Breast epithelium (tissue), 4 donors: ENCODE measurements at regions not wholly inside any gene's neighbourhood (a gene's known extent, or its start where the extent isn't known, plus 50 kb on each side); places are given as distances from the start of the nearest gene placed in this dataset.
"Not testable (repeated sequence)": the region's sequence is repeated elsewhere in the genome, so short reads cannot be mapped to it uniquely, and the experiment has no call there.

Experiments
- DNase-seq, 2 donors: peaks; one replicate each; pipeline ENCODE4 v3.0.0-alpha.2; 2019; ENCODE audit warnings: low spot score in 2 of 2
- H3K27ac ChIP-seq, 2 donors: fragments of 200-600 bp; sonication (generic) in 1 of 2; one replicate each; pipeline ENCODE4 v1.5.1; 2016 to 2019; ENCODE audit warnings: mild to moderate bottlenecking in 1 of 2
- H3K27me3 ChIP-seq, 2 donors: fragments of 200-600 bp; sonication (generic) in 1 of 2; one replicate each; pipeline versions ENCODE4 v1.5.1 to v1.6.0; 2017 to 2019; ENCODE audit warnings: control low read depth in 1 of 2, mild to moderate bottlenecking in 1 of 2
- H3K36me3 ChIP-seq: fragments of 200-600 bp; one replicate; pipeline ENCODE4 v1.5.1; 2019
- H3K4me1 ChIP-seq, 2 donors: fragments of 200-600 bp; sonication (generic); one replicate each; pipeline ENCODE4 v1.5.1; 2016 to 2019; ENCODE audit warnings: control low read depth in 1 of 2
- H3K4me3 ChIP-seq, 3 donors: fragments of 200-600 bp; sonication (generic); 1 replicate in 2 of 3; 2 replicates in 1 of 3; pipeline ENCODE4 v1.5.1; 2016 to 2019; ENCODE audit warnings: mild to moderate bottlenecking in 3 of 3, moderate library complexity in 2 of 3
- H3K9me3 ChIP-seq, 2 donors: fragments of 200-600 bp; sonication (generic) in 1 of 2; one replicate each; pipeline ENCODE4 v1.5.1; 2016 to 2019; ENCODE audit warnings: control low read depth in 1 of 2
- CTCF ChIP-seq, 3 donors: fragments of 450-650 bp; IDR thresholded peaks; one replicate each; pipeline ENCODE4 v1.5.1; 2016 to 2017; ENCODE audit warnings: antibody characterized with exemption in 3 of 3, mild to moderate bottlenecking in 3 of 3, moderate library complexity in 3 of 3
- POLR2A ChIP-seq: fragments of 450-650 bp; IDR thresholded peaks from one replicate; pipeline ENCODE4 v1.6.1; 2016; ENCODE audit warnings: antibody characterized with exemption, mild to moderate bottlenecking, moderate library complexity
- POLR2AphosphoS5 ChIP-seq, 3 donors: sonication (generic); formaldehyde crosslinking; IDR thresholded peaks; one replicate each; pipeline ENCODE4 v1.6.1; 2017; ENCODE audit warnings: antibody characterized with exemption in 3 of 3
- intact Hi-C: fragments of 100-400 bp; cut with DNase I; formaldehyde crosslinking; loops from one replicate; pipeline ENCODE4 v1.15.1; 2023; ENCODE audit warnings: low total_unique reads

GRCh38 chr6:115214283-115214682 lies 846.4 kb downstream of the FRK start:
- Histone ChIP-seq H3K36me3 (no peaks in the 10 kb centered on the region), H3K9me3 (no peaks in the 10 kb centered on the region), H3K27me3 (no peaks in the 10 kb centered on the region), H3K4me3 (no peak overlapping the region), H3K27ac (no peak overlapping the region), H3K4me1 (no peaks in the 10 kb centered on the region)
- intact Hi-C loops, result no loop called here
- no peak for DNase-seq
- TF ChIP-seq CTCF (IDR thresholded peaks at IDR 0.05), result no peak
- TF ChIP-seq POLR2A, result no peak

- Histone ChIP-seq H3K4me1 (no peaks in the 10 kb centered on the region), H3K27ac (no peak overlapping the region), H3K27me3 (no peaks in the 10 kb centered on the region), H3K36me3 (no peaks in the 10 kb centered on the region), H3K9me3 (no peaks in the 10 kb centered on the region), H3K4me3 (no peak overlapping the region)
- TF ChIP-seq POLR2A (no peak), POLR2AphosphoS5 (IDR thresholded peaks at IDR 0.05) (no peak), CTCF (IDR thresholded peaks at IDR 0.05) (no peak)
- intact Hi-C loops, result no loop called here
- no peak for DNase-seq
Observed at GRCh38 chr6:115203381-115203780, 857.3 kb downstream of the FRK start.

- H3K36me3 ChIP-seq, result no peaks in the 10 kb centered on the region
- no peak for DNase-seq
- peaks cover 0 to 3% of the 10 kb centered on the region in 2 donors for H3K9me3 ChIP-seq
- no peak overlapping the region for H3K4me3 ChIP-seq
- intact Hi-C loops, result no loop called here
- H3K27me3 ChIP-seq, result no peaks in the 10 kb centered on the region
- H3K4me1 ChIP-seq, result no peaks in the 10 kb centered on the region
- TF ChIP-seq POLR2A (no peak), POLR2AphosphoS5 (IDR thresholded peaks at IDR 0.05) (no peak)
- no peak overlapping the region for H3K27ac ChIP-seq
Observed at GRCh38 chr6:115194981-115195638, 852.3 kb upstream of the HS3ST5 start.

- Histone ChIP-seq H3K9me3 (no peaks in the 10 kb centered on the region), H3K27me3 (no peaks in the 10 kb centered on the region), H3K27ac (no peak overlapping the region), H3K4me1 (no peaks in the 10 kb centered on the region), H3K36me3 (no peaks in the 10 kb centered on the region), H3K4me3 (no peak overlapping the region)
- intact Hi-C loops, result no loop called here
- no peak for TF ChIP-seq POLR2AphosphoS5 (IDR thresholded peaks at IDR 0.05)
- TF ChIP-seq POLR2A, result no peak
- no peak for TF ChIP-seq CTCF (IDR thresholded peaks at IDR 0.05)
- DNase-seq, result no peak
Observed at GRCh38 chr6:115191989-115192388, 849.2 kb upstream of the HS3ST5 start.

GRCh38 chr6:115190534-115190933 lies 847.7 kb upstream of the HS3ST5 start:
- intact Hi-C loops, result no loop called here
- H3K27ac ChIP-seq, result no peak overlapping the region
- H3K36me3 ChIP-seq, result no peaks in the 10 kb centered on the region
- no peaks in the 10 kb centered on the region for H3K9me3 ChIP-seq
- no peak for DNase-seq
- no peaks in the 10 kb centered on the region for H3K4me1 ChIP-seq
- TF ChIP-seq POLR2AphosphoS5 (IDR thresholded peaks at IDR 0.05), result no peak
- no peak for TF ChIP-seq POLR2A
- TF ChIP-seq CTCF (IDR thresholded peaks at IDR 0.05), result no peak
- no peak overlapping the region for H3K4me3 ChIP-seq
- H3K27me3 ChIP-seq, result no peaks in the 10 kb centered on the region

GRCh38 chr6:115175456-115175855 lies 832.6 kb upstream of the HS3ST5 start:
- DNase-seq, H3K9me3 ChIP-seq, H3K4me3 ChIP-seq, H3K4me1 ChIP-seq, H3K36me3 ChIP-seq, H3K27ac ChIP-seq, H3K27me3 ChIP-seq, intact Hi-C loops: not testable (repeated sequence)

- H3K4me3 ChIP-seq, H3K9me3 ChIP-seq, intact Hi-C loops, H3K27ac ChIP-seq, H3K27me3 ChIP-seq, H3K36me3 ChIP-seq, DNase-seq, H3K4me1 ChIP-seq: not testable (repeated sequence)
Observed at GRCh38 chr6:115165912-115166311, 823.1 kb upstream of the HS3ST5 start.
